Ovary (tissue), 7 donors: ENCODE measurements at regions not wholly inside any gene's neighbourhood (a gene's known extent, or its start where the extent isn't known, plus 50 kb on each side); places are given as distances from the start of the nearest gene placed in this dataset.

Experiments
- DNase-seq, 5 donors: peaks; one replicate each; pipeline ENCODE4 v3.0.0-alpha.2; 2019 to 2020
- H3K27ac ChIP-seq, 2 donors: fragments of 200-600 bp; one replicate each; pipeline versions ENCODE4 v1.5.1 to v1.8.0; 2019 to 2022
- H3K27me3 ChIP-seq: fragments of 200-600 bp; one replicate; pipeline ENCODE4 v1.8.0; 2022
- H3K36me3 ChIP-seq: fragments of 200-600 bp; sonication (generic); one replicate; pipeline ENCODE4 v1.5.1; 2019
- H3K4me1 ChIP-seq: one replicate; pipeline ENCODE4 v1.8.1; 2013; ENCODE audit warnings: mild to moderate bottlenecking, moderate library complexity; ENCODE audit not compliant: insufficient read depth
- H3K4me3 ChIP-seq: fragments of 200-600 bp; sonication (generic); one replicate; pipeline ENCODE4 v1.5.1; 2017
- H3K9me3 ChIP-seq, 2 donors: fragments of 200-600 bp in 1 of 2; sonication (generic) in 1 of 2; one replicate each; pipeline versions ENCODE4 v1.5.1 to v1.8.1; 2013 to 2019; ENCODE audit warnings: mild to moderate bottlenecking in 1 of 2, moderate library complexity in 1 of 2
- EP300 ChIP-seq: sonication (generic); formaldehyde crosslinking; IDR thresholded peaks from one replicate; pipeline ENCODE4 v1.6.1; 2017; ENCODE audit warnings: antibody characterized with exemption
- POLR2A ChIP-seq: fragments of 450-650 bp; IDR thresholded peaks from one replicate; pipeline ENCODE4 v1.6.1; 2017; ENCODE audit warnings: antibody characterized with exemption, mild to moderate bottlenecking, moderate library complexity
- WGBS, 3 donors: extraction: QIAGEN DNeasy Blood & Tissue Kit in 1 of 3; methylation state at CpG; one replicate each; pipeline versions ENCODE4 v1.1.5 to v1.1.7; 2013 to 2017; 5-methylcytosine and 5-hydroxymethylcytosine counted together
- intact Hi-C, 4 donors: fragments of 100-400 bp; cut with DNase I; formaldehyde crosslinking; loops; one replicate each; pipeline versions ENCODE4 v1.11.0 to v1.15.1; 2022 to 2023
- TF ChIP-seq, protein P1 (sequence below), 3 donors: fragments of 450-650 bp in 2 of 3; fragments of 200-600 bp in 1 of 3; IDR thresholded peaks; one replicate each; pipeline versions ENCODE4 v1.5.1 to v1.8.0; 2016 to 2022; ENCODE audit warnings: antibody characterized with exemption in 3 of 3, mild to moderate bottlenecking in 1 of 3
- donor health status: DM: no; HTN: no; CAD: no; lungs with moderate emphysema.
- donor health status: DM: no; HTN: no; CAD: no.
- donor health status: Bipolar disorder and iron deficiency.
- donor health status: DM: no; HTN: no; CAD: no.
- donor health status: DM: yes; HTN: yes; CAD: no.

- DNase-seq, result no peak
- Histone ChIP-seq H3K4me1 (no peaks in the 10 kb centered on the region), H3K4me3 (no peak overlapping the region), H3K36me3 (no peaks in the 10 kb centered on the region), H3K27ac (no peak overlapping the region), H3K9me3 (no peaks in the 10 kb centered on the region), H3K27me3 (no peaks in the 10 kb centered on the region)
- intact Hi-C loops, result no loop called here
- TF ChIP-seq POLR2A (no peak), EP300 (no peak)
- TF ChIP-seq, protein P1, sequence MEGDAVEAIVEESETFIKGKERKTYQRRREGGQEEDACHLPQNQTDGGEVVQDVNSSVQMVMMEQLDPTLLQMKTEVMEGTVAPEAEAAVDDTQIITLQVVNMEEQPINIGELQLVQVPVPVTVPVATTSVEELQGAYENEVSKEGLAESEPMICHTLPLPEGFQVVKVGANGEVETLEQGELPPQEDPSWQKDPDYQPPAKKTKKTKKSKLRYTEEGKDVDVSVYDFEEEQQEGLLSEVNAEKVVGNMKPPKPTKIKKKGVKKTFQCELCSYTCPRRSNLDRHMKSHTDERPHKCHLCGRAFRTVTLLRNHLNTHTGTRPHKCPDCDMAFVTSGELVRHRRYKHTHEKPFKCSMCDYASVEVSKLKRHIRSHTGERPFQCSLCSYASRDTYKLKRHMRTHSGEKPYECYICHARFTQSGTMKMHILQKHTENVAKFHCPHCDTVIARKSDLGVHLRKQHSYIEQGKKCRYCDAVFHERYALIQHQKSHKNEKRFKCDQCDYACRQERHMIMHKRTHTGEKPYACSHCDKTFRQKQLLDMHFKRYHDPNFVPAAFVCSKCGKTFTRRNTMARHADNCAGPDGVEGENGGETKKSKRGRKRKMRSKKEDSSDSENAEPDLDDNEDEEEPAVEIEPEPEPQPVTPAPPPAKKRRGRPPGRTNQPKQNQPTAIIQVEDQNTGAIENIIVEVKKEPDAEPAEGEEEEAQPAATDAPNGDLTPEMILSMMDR (IDR thresholded peaks at IDR 0.05), result no peak
- WGBS, 3 donors, result 93 to 95% (median 95%) methylated on average over 4 of the region's 4 CpGs
Measured at GRCh38 chr1:222105861-222106260, 364.0 kb upstream of the DUSP10 start.

DNA sequence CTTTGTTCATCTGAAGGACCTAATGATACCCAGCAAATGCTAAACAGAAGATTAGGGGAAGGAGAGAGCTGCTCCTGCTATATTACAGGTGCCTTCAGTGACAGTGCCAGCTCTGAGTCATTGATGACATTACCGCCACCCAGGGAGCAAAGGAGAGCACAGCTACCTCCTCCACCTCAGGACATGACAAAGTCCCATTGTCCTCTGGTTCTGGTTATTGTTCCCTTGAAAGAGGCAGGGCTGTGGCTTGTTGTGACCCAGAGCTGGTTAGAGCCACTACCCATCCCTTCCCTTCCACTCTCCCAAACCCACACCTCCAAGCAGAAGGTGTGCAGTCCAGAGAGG lies 363.5 kb upstream of the DUSP10 start:
- H3K36me3 ChIP-seq, result no peaks in the 10 kb centered on the region
- TF ChIP-seq EP300, result no peak
- TF ChIP-seq, protein P1 (IDR thresholded peaks at IDR 0.05), result no peak
- no peak for TF ChIP-seq POLR2A
- H3K27ac ChIP-seq, result no peak overlapping the region
- no peak overlapping the region for H3K4me3 ChIP-seq
- no peaks in the 10 kb centered on the region for H3K9me3 ChIP-seq
- H3K4me1 ChIP-seq, result no peaks in the 10 kb centered on the region
- 94 to 100% (median 98%) methylated on average over 1 of the region's 1 CpG for WGBS, 3 donors
- DNase-seq, result no peak
- intact Hi-C loops, result no loop called here
- H3K27me3 ChIP-seq, result no peaks in the 10 kb centered on the region

DNA sequence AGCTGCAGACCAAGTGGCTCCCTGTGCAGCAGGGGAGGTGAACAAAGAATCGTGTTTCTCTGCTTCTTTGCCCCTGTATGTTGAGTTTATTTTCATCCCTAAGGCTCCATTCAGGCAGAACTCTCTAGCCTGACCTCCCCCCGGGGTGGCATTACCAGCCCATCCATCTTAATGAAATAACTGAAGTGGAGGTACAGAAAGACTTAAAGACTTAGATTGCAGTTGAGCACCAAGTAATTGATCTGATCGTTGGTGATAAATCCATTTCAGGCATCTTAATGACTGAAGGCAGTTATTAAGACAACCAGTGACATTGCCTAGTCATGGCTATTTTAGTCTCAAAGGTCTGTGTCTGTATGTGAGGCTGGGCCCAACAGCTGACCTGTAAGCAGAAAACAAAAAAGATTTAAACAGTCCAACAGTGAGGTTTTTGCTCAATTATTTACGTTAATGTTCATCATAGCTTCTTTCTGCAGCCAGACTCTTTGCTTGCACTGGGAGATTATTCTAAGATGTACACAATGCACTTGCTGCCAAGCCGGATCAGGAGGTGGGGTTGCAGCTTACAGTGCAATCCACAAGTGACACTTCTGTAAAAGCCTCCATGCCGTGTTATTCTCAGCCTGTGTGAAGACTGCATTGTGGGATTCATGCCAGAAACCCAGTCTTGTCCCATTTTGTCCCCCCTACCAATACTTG lies 363.0 kb upstream of the DUSP10 start:
- no peaks in the 10 kb centered on the region for H3K27me3 ChIP-seq
- TF ChIP-seq, protein P1 (IDR thresholded peaks at IDR 0.05), result no peak
- no peak for TF ChIP-seq POLR2A
- TF ChIP-seq EP300, result no peak
- WGBS, 3 donors, result 37 to 56% (median 40%) methylated on average over 6 of the region's 6 CpGs
- intact Hi-C loops, result no loop called here
- H3K36me3 ChIP-seq, result no peaks in the 10 kb centered on the region
- DNase-seq, result no peak
- no peak overlapping the region for H3K4me3 ChIP-seq
- no peak overlapping the region for H3K27ac ChIP-seq
- no peaks in the 10 kb centered on the region for H3K9me3 ChIP-seq
- no peaks in the 10 kb centered on the region for H3K4me1 ChIP-seq

- H3K36me3 ChIP-seq, result no peaks in the 10 kb centered on the region
- no peak overlapping the region for H3K4me3 ChIP-seq
- H3K9me3 ChIP-seq, result no peaks in the 10 kb centered on the region
- no peaks in the 10 kb centered on the region for H3K27me3 ChIP-seq
- DNase-seq, result no peak
- H3K4me1 ChIP-seq, result no peaks in the 10 kb centered on the region
- WGBS, 3 donors, result 78 to 84% (median 80%) methylated on average over 4 of the region's 4 CpGs
- TF ChIP-seq POLR2A (no peak), EP300 (no peak)
- TF ChIP-seq, protein P1 (IDR thresholded peaks at IDR 0.05), result no peak
- intact Hi-C loops, result no loop called here
- H3K27ac ChIP-seq, result no peak overlapping the region
Measured at GRCh38 chr1:222104097-222104496, 362.2 kb upstream of the DUSP10 start.
